ENCODE measurements at regions not wholly inside any gene's neighbourhood (a gene's known extent, or its start where the extent isn't known, plus 50 kb on each side); places are given as distances from the start of the nearest gene placed in this dataset.

- H3K4me3 ChIP-seq (ENCODE audit: low read length), result no peak overlapping the region
- TF ChIP-seq EZH2phosphoT487 (IDR thresholded peaks at IDR 0.05; ENCODE audit: borderline replicate concordance, low read length), result no peak
- no peak for TF ChIP-seq CTCF (IDR thresholded peaks at IDR 0.05; ENCODE audit: low read depth, low read length, poor library complexity, severe bottlenecking)
Observed at GRCh38 chr2:81263989-81264388, 959.4 kb upstream of the LRRTM1 start.

GRCh38 chr2:81260320-81260719 is 955.8 kb upstream of the LRRTM1 start:
- no peak overlapping the region for H3K4me2 ChIP-seq (ENCODE audit: low read length)

More at GRCh38 chr2:81263989-81264388, 959.4 kb upstream of the LRRTM1 start:
- H4K20me1 ChIP-seq (ENCODE audit: control insufficient read depth, insufficient read depth, low read depth, low read length), result no peaks in the 10 kb centered on the region
- no peaks in the 10 kb centered on the region for H3K9me3 ChIP-seq (ENCODE audit: control insufficient read depth, insufficient read depth, low read length)
- H3K79me2 ChIP-seq (ENCODE audit: control insufficient read depth, low read length), result no peaks in the 10 kb centered on the region
- H3K27ac ChIP-seq (ENCODE audit: low read depth, low read length), result no peak overlapping the region
- H3K9me2 ChIP-seq (replicated peaks; ENCODE audit: control insufficient read depth, low read length), result no peaks in the 10 kb centered on the region
- H3K4me1 ChIP-seq (ENCODE audit: control insufficient read depth, low read length), result no peaks in the 10 kb centered on the region
- no peaks in the 10 kb centered on the region for H3F3A ChIP-seq (ENCODE audit: control insufficient read depth, insufficient read depth)
- no peaks in the 10 kb centered on the region for H3K36me3 ChIP-seq (ENCODE audit: control insufficient read depth, low read length)
- H3K4me2 ChIP-seq (ENCODE audit: low read length), result no peak overlapping the region
- H3K27me3 ChIP-seq (ENCODE audit: control insufficient read depth, low read length), result no peaks in the 10 kb centered on the region

GRCh38 chr2:81250270-81250669 is 945.7 kb upstream of the LRRTM1 start:
- H3K4me3 ChIP-seq (ENCODE audit: low read length), result no peak overlapping the region
- H3K36me3 ChIP-seq (ENCODE audit: control insufficient read depth, low read length), result no peaks in the 10 kb centered on the region
- H4K20me1 ChIP-seq (ENCODE audit: control insufficient read depth, insufficient read depth, low read depth, low read length), result no peaks in the 10 kb centered on the region
- TF ChIP-seq EZH2phosphoT487 (IDR thresholded peaks at IDR 0.05; ENCODE audit: borderline replicate concordance, low read length) (no peak), CTCF (IDR thresholded peaks at IDR 0.05; ENCODE audit: low read depth, low read length, poor library complexity, severe bottlenecking) (no peak)
- no peaks in the 10 kb centered on the region for H3K79me2 ChIP-seq (ENCODE audit: control insufficient read depth, low read length)
- no peaks in the 10 kb centered on the region for H3K4me1 ChIP-seq (ENCODE audit: control insufficient read depth, low read length)
- no peaks in the 10 kb centered on the region for H3K9me2 ChIP-seq (replicated peaks; ENCODE audit: control insufficient read depth, low read length)
- H3F3A ChIP-seq (ENCODE audit: control insufficient read depth, insufficient read depth), result no peaks in the 10 kb centered on the region
- H3K27me3 ChIP-seq (ENCODE audit: control insufficient read depth, low read length), result no peaks in the 10 kb centered on the region
- H3K4me2 ChIP-seq (ENCODE audit: low read length), result no peak overlapping the region
- H3K9me3 ChIP-seq (ENCODE audit: control insufficient read depth, insufficient read depth, low read length), result no peaks in the 10 kb centered on the region
- no peak overlapping the region for H3K27ac ChIP-seq (ENCODE audit: low read depth, low read length)

More at GRCh38 chr2:81260320-81260719, 955.8 kb upstream of the LRRTM1 start:
- no peaks in the 10 kb centered on the region for H4K20me1 ChIP-seq (ENCODE audit: control insufficient read depth, insufficient read depth, low read depth, low read length)
- no peaks in the 10 kb centered on the region for H3K27me3 ChIP-seq (ENCODE audit: control insufficient read depth, low read length)
- no peak for TF ChIP-seq EZH2phosphoT487 (IDR thresholded peaks at IDR 0.05; ENCODE audit: borderline replicate concordance, low read length)
- no peak for TF ChIP-seq CTCF (IDR thresholded peaks at IDR 0.05; ENCODE audit: low read depth, low read length, poor library complexity, severe bottlenecking)
- H3K79me2 ChIP-seq (ENCODE audit: control insufficient read depth, low read length), result no peaks in the 10 kb centered on the region
- no peaks in the 10 kb centered on the region for H3K4me1 ChIP-seq (ENCODE audit: control insufficient read depth, low read length)
- H3K9me3 ChIP-seq (ENCODE audit: control insufficient read depth, insufficient read depth, low read length), result no peaks in the 10 kb centered on the region
- H3K27ac ChIP-seq (ENCODE audit: low read depth, low read length), result no peak overlapping the region
- H3K9me2 ChIP-seq (replicated peaks; ENCODE audit: control insufficient read depth, low read length), result no peaks in the 10 kb centered on the region
- no peaks in the 10 kb centered on the region for H3F3A ChIP-seq (ENCODE audit: control insufficient read depth, insufficient read depth)
- no peaks in the 10 kb centered on the region for H3K36me3 ChIP-seq (ENCODE audit: control insufficient read depth, low read length)
- H3K4me3 ChIP-seq (ENCODE audit: low read length), result no peak overlapping the region

Data from DOHH2 (cell line).